Stimulated activated CD8-positive, alpha-beta memory T cell treated with anti-CD3 and anti-CD28 coated beads, Interleukin-2, amount 100 ng/mL, for 48 hours (primary cell): ENCODE measurements at regions not wholly inside any gene's neighbourhood (a gene's known extent, or its start where the extent isn't known, plus 50 kb on each side); places are given as distances from the start of the nearest gene placed in this dataset.

Source experiments
- DNase-seq, 2 donors: peaks; one replicate each; pipeline ENCODE4 v3.0.0-alpha.2; 2020; ENCODE audit warnings: low read depth in 2 of 2

GRCh38 chr2:192298664-192299063 lies 103.9 kb upstream of the TMEFF2 start:
- DNase-seq = no peak

GRCh38 chr2:192292478-192292877 lies 97.7 kb upstream of the TMEFF2 start:
- no peak for DNase-seq

- DNase-seq = no peak
Measured at GRCh38 chr2:192288295-192288694, 93.6 kb upstream of the TMEFF2 start.

- no peak for DNase-seq
Measured at GRCh38 chr2:192286093-192286701, 91.5 kb upstream of the TMEFF2 start.

GRCh38 chr2:192283450-192283849 lies 88.7 kb upstream of the TMEFF2 start:
- DNase-seq = no peak

- DNase-seq = no peak
Measured at GRCh38 chr2:192278701-192279100, 84.0 kb upstream of the TMEFF2 start.

GRCh38 chr2:192277494-192278109 lies 82.9 kb upstream of the TMEFF2 start:
- DNase-seq = no peak

GRCh38 chr2:192275632-192276031 lies 80.9 kb upstream of the TMEFF2 start:
- no peak for DNase-seq

- DNase-seq = no peak
Measured at GRCh38 chr2:192267484-192267883, 72.8 kb upstream of the TMEFF2 start.

GRCh38 chr2:192265751-192266150 lies 71.0 kb upstream of the TMEFF2 start:
- no peak for DNase-seq

- DNase-seq = no peak
Measured at GRCh38 chr2:192254444-192254843, 59.7 kb upstream of the TMEFF2 start.

GRCh38 chr2:192253692-192254091 lies 59.0 kb upstream of the TMEFF2 start:
- DNase-seq = no peak

GRCh38 chr2:192250961-192251360 lies 56.2 kb upstream of the TMEFF2 start:
- no peak for DNase-seq

- no peak for DNase-seq
Measured at GRCh38 chr2:192247456-192247855, 52.7 kb upstream of the TMEFF2 start.

- DNase-seq = no peak
Measured at GRCh38 chr2:192246297-192246696, 51.6 kb upstream of the TMEFF2 start.

- no peak for DNase-seq
Measured at GRCh38 chr2:192245329-192245728, 50.6 kb upstream of the TMEFF2 start.
